Uterus (tissue), 2 donors: ENCODE measurements at regions not wholly inside any gene's neighbourhood (a gene's known extent, or its start where the extent isn't known, plus 50 kb on each side); places are given as distances from the start of the nearest gene placed in this dataset.

Experiments
- POLR2A ChIP-seq, 2 donors: fragments of 450-650 bp; IDR thresholded peaks; one replicate each; pipeline ENCODE4 v1.6.1; 2016; ENCODE audit warnings: antibody characterized with exemption in 2 of 2, mild to moderate bottlenecking in 1 of 2, moderate library complexity in 1 of 2
- TF ChIP-seq, protein P1 (sequence below), 4 experiments: fragments of 200-600 bp in 2 of 4; fragments of 450-650 bp in 2 of 4; sonication (generic) in 2 of 4; IDR thresholded peaks; one replicate each; pipeline ENCODE4 v1.5.1; 2016 to 2019; ENCODE audit warnings: antibody characterized with exemption in 4 of 4, mild to moderate bottlenecking in 2 of 4, moderate library complexity in 1 of 4

DNA sequence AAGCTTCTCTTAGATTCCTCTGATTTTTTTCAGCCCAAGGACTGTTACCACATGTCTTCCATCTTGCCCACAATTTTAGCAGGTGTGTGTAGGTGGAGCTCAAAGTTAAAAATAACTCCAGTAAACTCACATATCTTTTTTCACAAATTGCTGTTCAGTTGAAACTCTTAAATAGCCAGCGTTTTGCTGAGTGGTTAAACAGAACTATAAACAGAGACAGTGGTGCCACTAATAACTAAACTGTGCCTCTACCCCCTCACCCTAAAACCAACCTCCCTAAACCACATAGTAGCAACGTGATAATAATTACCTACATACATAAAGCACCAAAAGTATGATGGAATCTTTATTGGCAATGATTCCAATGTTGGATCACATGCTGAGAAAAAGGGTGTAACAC is 525.1 kb downstream of the PDCD6IP start:
- TF ChIP-seq, protein P1, sequence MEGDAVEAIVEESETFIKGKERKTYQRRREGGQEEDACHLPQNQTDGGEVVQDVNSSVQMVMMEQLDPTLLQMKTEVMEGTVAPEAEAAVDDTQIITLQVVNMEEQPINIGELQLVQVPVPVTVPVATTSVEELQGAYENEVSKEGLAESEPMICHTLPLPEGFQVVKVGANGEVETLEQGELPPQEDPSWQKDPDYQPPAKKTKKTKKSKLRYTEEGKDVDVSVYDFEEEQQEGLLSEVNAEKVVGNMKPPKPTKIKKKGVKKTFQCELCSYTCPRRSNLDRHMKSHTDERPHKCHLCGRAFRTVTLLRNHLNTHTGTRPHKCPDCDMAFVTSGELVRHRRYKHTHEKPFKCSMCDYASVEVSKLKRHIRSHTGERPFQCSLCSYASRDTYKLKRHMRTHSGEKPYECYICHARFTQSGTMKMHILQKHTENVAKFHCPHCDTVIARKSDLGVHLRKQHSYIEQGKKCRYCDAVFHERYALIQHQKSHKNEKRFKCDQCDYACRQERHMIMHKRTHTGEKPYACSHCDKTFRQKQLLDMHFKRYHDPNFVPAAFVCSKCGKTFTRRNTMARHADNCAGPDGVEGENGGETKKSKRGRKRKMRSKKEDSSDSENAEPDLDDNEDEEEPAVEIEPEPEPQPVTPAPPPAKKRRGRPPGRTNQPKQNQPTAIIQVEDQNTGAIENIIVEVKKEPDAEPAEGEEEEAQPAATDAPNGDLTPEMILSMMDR (IDR thresholded peaks at IDR 0.05), result no peak
- no peak for TF ChIP-seq POLR2A (IDR thresholded peaks at IDR 0.05)
